ENCODE measurements at regions not wholly inside any gene's neighbourhood (a gene's known extent, or its start where the extent isn't known, plus 50 kb on each side); places are given as distances from the start of the nearest gene placed in this dataset.

DNA sequence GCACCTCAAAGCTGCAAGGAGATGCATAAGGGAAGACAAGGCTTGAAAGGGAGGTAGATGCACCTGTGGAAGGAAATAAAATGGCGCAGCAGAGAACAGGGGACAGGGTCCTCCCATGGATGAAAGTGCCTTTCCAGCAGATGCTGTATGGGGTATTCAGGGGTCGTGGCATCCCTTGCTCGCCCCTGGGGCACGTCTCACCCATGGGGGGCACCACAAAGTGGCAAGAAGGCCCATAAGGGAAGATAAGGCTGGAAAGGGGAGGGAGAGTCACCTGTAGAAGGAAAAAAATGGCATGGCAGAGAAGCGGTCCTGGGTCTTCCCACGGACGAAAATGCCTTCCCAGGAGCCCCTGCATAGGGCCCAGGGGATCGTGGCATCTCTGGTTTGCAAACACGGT is 265.1 kb downstream of the ALG10 start:
- intact Hi-C loops (cut with DNase I, micrococcal nuclease), result no loop called here
- Mint-ChIP-seq H3K4me3 (no peak overlapping the region), H3K36me3 (ENCODE audit: low read depth) (peaks cover 3% of the 10 kb centered on the region), H3K4me1 (no peaks in the 10 kb centered on the region), H3K9me3 (ENCODE audit: low read depth) (peaks cover 21% of the 10 kb centered on the region), H3K27ac (no peak overlapping the region), H3K27me3 (no peaks in the 10 kb centered on the region)
- ATAC-seq, result no peak
- ChIA-PET CTCF (no interaction called here), POLR2A (no interaction called here)
- DNase-seq, result no peak

DNA sequence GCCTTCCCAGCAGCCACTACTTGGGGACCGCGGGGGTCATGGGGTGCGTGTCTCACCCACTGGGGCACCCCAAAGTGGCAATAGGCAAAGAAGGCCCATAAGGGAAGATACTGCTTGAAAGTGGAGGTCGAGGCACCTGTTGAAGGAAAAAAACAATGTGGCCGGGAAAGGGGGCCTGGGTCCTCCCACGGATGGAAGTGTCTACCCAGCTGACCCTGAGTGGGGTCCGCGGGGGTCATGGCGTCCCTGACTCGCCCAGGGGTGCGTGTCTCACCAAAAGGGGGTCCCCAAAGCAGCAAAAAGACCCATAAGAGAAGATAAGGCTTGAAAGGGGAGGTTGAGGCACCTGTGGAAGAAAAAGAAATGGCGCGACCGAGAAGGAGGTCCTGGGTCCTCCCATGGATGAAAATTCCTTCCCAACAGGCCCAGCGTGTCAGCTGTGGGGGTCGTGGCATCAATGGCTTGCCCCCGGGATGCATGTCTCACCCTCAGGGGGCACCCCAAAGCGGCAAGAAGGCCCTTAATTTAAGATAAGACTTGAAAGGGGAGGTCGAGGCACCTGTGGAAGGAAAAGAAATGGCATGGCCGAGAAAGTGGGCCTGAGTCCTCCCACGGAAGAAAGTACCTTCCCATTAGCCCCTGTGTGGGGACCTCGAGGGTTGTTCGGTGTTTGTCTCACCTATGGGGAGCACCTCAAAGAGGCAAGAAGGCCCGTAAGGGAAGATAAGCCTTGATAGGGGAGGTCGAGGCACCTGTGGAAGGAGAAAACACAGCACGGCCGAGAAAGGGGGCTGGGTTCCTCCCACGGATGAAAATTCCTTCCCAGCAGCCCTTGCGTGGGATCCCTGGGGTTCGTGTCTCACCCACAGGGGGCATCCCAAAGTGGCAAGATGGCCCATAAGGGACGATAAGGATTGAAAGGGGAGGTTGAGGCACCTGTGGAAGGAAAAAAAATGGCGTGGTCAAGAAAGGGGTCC is 266.0 kb downstream of the ALG10 start:
- Mint-ChIP-seq H3K27ac (no peak overlapping the region), H3K4me1 (no peaks in the 10 kb centered on the region), H3K27me3 (no peaks in the 10 kb centered on the region), H3K9me3 (ENCODE audit: low read depth) (peaks cover 26% of the 10 kb centered on the region), H3K36me3 (ENCODE audit: low read depth) (peaks cover 3% of the 10 kb centered on the region), H3K4me3 (no peak overlapping the region)
- intact Hi-C loops (cut with DNase I, micrococcal nuclease), result no loop called here
- ATAC-seq (no peak), DNase-seq (no peak)
- CTCF ChIA-PET, result no interaction called here
- POLR2A ChIA-PET, result no interaction called here

DNA sequence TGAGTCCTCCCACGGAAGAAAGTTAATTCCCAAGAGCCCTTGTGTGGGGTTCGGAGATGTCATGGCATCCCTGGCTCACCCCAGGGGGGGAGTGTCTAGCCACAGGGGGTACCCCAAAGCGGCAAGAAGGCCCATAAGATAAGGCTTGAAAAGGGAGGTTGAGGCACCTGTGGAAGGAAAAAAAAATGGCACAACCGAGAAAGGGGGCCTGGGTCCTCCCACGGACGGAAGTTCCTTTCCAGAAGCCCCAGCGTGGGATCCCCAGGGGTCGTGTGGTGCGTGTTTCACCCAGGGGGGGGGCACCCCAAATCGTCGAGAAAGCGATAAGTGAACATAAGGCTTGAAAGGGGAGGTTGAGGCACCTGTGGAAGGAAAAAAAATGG is 266.7 kb downstream of the ALG10 start:
- Mint-ChIP-seq H3K9me3 (ENCODE audit: low read depth) (peaks cover 26% of the 10 kb centered on the region), H3K4me3 (no peak overlapping the region), H3K27ac (no peak overlapping the region), H3K36me3 (ENCODE audit: low read depth) (peaks cover 3% of the 10 kb centered on the region), H3K27me3 (no peaks in the 10 kb centered on the region), H3K4me1 (no peaks in the 10 kb centered on the region)
- no peak for DNase-seq
- ATAC-seq, result no peak
- ChIA-PET CTCF (no interaction called here), POLR2A (no interaction called here)
- intact Hi-C loops (cut with DNase I, micrococcal nuclease), result no loop called here

DNA sequence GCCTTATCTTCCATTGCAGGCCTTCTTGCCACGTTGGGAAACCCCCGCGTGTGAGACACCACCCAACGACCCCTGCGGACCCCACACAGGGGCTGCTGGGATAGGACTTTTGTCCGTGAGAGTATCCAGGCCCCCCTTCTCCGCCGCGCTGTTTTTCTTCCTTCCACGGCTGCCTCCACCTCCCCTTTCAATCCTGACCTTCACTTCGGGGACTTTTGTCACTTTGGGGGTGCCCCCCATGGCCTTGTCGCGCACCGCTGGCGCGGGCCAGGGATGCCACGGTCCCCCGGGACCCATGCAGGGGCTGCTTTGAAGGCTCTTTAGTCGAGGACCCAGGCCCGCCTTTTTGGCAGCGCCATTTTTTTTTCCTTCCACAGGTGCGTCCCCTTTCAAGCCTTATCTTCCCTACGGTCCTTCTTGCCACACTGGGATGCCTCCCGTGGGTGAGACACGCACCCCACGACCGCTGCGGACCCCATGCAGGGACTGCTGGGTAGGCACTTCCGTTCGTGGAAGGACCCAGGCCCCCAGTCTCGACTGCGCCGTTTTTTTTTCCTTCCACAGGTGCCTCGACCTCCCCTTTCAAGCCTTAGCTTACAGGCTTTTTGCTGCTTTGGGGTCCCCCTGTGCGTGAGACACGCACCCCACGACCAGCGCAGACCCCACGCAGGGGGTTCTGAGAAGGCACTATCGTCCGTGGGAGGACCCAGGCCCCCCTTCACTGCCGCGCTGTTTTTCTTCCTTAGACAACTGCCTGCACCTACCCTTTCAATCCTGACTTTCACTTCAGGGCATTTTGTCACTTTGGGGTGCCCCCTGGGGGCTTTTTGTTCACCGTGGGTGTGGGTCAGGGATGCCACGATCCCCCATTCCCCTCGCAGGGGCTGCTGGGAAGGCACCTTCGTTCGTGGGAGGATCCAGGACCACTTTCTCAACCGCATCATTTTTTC is 267.4 kb downstream of the ALG10 start:
- DNase-seq, result no peak
- H3K9me3 Mint-ChIP-seq (ENCODE audit: low read depth), result peaks cover 24% of the 10 kb centered on the region
- intact Hi-C loops (cut with DNase I, micrococcal nuclease), result no loop called here
- no peak overlapping the region for H3K27ac Mint-ChIP-seq
- no peak for ATAC-seq
- CTCF ChIA-PET, result no interaction called here
- no peaks in the 10 kb centered on the region for H3K36me3 Mint-ChIP-seq (ENCODE audit: low read depth)
- no peaks in the 10 kb centered on the region for H3K4me1 Mint-ChIP-seq
- POLR2A ChIA-PET, result no interaction called here
- H3K4me3 Mint-ChIP-seq, result no peak overlapping the region
- H3K27me3 Mint-ChIP-seq, result no peaks in the 10 kb centered on the region

DNA sequence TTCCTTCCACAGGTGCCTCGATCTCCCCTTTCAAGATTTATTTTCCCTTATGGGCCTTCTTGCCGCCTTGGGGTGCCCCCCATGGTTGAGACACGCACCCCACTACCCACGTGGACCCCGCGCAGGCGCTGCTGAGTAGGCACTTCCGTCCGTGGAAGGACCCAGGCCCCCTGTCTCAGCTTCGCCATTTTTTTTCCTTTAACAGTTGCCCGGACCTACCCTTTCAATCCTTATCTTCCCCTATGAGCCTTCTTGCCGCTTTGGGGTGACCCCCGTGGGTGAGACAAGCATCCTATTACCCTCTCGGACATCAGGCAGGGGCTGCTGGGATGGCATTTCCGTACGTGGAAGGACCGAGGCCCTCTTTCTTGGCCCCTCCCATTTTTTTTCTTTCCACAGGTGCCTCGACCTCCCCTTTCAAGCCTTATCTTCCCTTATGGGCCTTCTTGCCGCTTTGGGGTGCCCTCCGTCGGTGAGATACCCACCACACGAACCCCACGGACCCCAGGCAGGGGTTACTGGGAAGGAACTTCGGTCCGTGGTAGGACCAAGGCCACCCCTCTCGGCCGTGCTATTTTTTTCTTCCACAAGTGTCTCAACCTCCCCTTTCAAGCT is 268.2 kb downstream of the ALG10 start:
- H3K27me3 Mint-ChIP-seq, result no peaks in the 10 kb centered on the region
- ChIA-PET POLR2A (no interaction called here), CTCF (no interaction called here)
- H3K36me3 Mint-ChIP-seq (ENCODE audit: low read depth), result no peaks in the 10 kb centered on the region
- DNase-seq, result no peak
- H3K4me3 Mint-ChIP-seq, result no peak overlapping the region
- H3K27ac Mint-ChIP-seq, result no peak overlapping the region
- H3K4me1 Mint-ChIP-seq, result no peaks in the 10 kb centered on the region
- peaks cover 24% of the 10 kb centered on the region for H3K9me3 Mint-ChIP-seq (ENCODE audit: low read depth)
- no peak for ATAC-seq
- intact Hi-C loops (cut with DNase I, micrococcal nuclease), result no loop called here

DNA sequence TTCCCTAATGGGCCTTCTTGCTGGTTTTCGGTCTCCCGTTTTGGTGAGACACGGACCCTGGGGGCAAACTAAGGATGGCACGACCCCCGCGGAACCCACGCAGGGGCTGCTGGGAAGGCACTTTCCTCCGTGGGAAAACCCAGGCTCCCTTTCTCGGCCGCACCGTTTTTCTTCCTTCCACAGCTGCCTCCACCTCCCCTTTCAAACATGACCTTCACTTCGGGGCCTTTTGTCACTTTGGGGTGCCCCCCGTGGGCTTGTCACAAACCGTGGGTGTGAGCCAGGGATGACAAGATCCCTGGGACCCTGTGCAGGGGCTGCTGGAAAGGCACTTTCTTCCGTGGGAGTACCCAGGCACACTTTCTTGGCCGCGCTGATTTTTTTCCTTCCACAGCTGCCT is 268.7 kb downstream of the ALG10 start:
- POLR2A ChIA-PET, result no interaction called here
- Mint-ChIP-seq H3K27me3 (no peaks in the 10 kb centered on the region), H3K4me1 (no peaks in the 10 kb centered on the region), H3K9me3 (ENCODE audit: low read depth) (peaks cover 20% of the 10 kb centered on the region), H3K4me3 (no peak overlapping the region), H3K27ac (no peak overlapping the region), H3K36me3 (ENCODE audit: low read depth) (no peaks in the 10 kb centered on the region)
- intact Hi-C loops (cut with DNase I, micrococcal nuclease), result no loop called here
- no peak for ATAC-seq
- no peak for DNase-seq
- CTCF ChIA-PET, result no interaction called here

DNA sequence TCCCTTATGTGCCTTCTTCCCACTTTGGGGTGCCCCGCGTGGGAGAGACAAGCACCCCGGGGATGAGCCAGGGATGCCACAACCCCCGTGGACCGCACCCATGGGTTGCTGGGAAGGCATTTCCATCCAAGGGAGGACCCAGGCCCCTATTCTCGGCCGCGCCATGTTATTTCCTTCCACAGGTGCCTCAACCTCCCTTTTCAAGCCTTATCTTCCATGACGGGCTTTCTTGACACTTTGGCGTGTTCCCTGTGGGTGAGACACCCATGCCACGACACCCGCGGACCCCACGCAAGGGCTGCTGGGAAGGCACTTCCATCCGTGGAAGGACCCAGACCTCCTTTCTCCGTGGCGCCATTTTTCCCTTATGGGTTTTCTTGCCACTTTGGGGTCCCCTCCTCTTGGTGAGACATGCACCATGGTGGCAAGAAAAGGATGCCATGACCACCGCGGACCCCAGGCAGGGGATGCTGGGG is 269.2 kb downstream of the ALG10 start:
- ChIA-PET POLR2A (no interaction called here), CTCF (no interaction called here)
- no peaks in the 10 kb centered on the region for H3K4me1 Mint-ChIP-seq
- no peaks in the 10 kb centered on the region for H3K36me3 Mint-ChIP-seq (ENCODE audit: low read depth)
- intact Hi-C loops (cut with DNase I, micrococcal nuclease), result no loop called here
- H3K9me3 Mint-ChIP-seq (ENCODE audit: low read depth), result peaks cover 18% of the 10 kb centered on the region
- no peak overlapping the region for H3K27ac Mint-ChIP-seq
- DNase-seq (no peak), ATAC-seq (no peak)
- H3K27me3 Mint-ChIP-seq, result no peaks in the 10 kb centered on the region
- H3K4me3 Mint-ChIP-seq, result no peak overlapping the region

DNA sequence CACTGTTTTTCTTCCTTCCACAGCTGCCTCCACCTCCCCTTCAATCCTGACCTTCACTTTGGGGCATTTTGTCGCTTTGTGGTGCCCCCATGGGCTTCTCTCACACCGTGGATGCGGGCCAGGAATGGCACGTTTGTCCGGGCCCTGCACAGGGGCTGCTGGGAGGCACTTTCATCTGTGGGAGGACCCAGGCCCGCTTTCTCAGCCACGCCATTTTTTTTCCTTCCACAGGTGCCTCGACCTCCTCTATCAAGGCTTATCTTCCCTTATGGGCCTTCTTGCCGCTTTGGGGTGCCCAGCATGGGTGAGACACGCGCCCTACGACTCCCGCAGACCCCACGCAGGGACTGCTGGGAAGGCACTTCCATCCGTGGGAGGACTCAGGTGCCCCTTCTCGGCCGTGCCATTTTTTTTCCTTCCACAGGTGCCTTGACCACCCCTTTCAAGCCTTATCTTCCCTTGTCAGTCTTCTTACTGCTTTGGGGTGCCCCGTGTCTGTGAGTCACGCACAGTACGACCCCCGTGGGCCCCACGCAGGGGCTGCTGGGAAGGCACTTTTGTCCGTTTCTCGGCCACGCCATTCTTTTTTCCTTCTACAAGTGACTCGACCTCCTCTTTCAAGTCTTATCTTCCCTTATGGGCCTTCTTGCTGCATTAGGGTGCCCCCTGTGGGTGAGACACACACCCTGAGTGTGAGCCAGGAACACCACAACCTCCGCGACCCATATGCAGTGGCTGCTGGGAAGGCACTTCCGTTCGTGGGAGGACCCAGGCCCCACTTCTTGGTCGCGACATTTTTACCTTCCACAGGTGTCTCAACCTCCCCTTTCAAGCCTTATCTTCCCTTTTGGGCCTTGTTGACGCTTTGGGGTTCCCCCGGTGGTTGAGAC is 270.7 kb downstream of the ALG10 start:
- intact Hi-C loops (cut with DNase I, micrococcal nuclease), result no loop called here
- no peaks in the 10 kb centered on the region for H3K27me3 Mint-ChIP-seq
- H3K4me3 Mint-ChIP-seq, result no peak overlapping the region
- DNase-seq, result peak; percentile 9
- ATAC-seq, result no peak
- H3K36me3 Mint-ChIP-seq (ENCODE audit: low read depth), result no peaks in the 10 kb centered on the region
- no peaks in the 10 kb centered on the region for H3K4me1 Mint-ChIP-seq
- H3K9me3 Mint-ChIP-seq (ENCODE audit: low read depth), result peaks cover 15% of the 10 kb centered on the region
- ChIA-PET CTCF (no interaction called here), POLR2A (no interaction called here)
- H3K27ac Mint-ChIP-seq, result no peak overlapping the region

DNA sequence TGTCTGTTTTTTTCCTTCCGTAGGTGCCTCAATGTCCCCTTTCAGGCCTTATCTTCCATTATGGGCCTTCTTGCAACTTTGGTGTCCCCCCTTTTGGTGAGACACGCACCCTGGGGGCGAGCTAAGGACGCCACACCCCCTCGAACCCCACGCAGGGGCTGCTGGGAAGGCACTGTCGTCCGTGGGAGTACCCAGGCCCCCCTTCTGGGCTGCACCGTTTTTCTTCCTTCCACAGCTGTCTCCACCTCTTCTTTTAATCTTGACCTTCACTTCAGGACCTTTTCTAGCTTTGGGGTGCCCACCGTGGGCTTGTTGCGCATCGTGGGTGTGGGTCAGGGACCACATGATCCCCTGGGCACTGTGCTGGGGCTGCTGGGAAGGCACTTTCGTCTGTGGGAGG is 271.8 kb downstream of the ALG10 start:
- POLR2A ChIA-PET, result no interaction called here
- intact Hi-C loops (cut with DNase I, micrococcal nuclease), result no loop called here
- H3K27ac Mint-ChIP-seq, result no peak overlapping the region
- no peak overlapping the region for H3K4me3 Mint-ChIP-seq
- H3K27me3 Mint-ChIP-seq, result no peaks in the 10 kb centered on the region
- H3K4me1 Mint-ChIP-seq, result no peaks in the 10 kb centered on the region
- CTCF ChIA-PET, result no interaction called here
- ATAC-seq, result no peak
- no peak for DNase-seq
- no peaks in the 10 kb centered on the region for H3K36me3 Mint-ChIP-seq (ENCODE audit: low read depth)
- H3K9me3 Mint-ChIP-seq (ENCODE audit: low read depth), result peaks cover 17% of the 10 kb centered on the region

DNA sequence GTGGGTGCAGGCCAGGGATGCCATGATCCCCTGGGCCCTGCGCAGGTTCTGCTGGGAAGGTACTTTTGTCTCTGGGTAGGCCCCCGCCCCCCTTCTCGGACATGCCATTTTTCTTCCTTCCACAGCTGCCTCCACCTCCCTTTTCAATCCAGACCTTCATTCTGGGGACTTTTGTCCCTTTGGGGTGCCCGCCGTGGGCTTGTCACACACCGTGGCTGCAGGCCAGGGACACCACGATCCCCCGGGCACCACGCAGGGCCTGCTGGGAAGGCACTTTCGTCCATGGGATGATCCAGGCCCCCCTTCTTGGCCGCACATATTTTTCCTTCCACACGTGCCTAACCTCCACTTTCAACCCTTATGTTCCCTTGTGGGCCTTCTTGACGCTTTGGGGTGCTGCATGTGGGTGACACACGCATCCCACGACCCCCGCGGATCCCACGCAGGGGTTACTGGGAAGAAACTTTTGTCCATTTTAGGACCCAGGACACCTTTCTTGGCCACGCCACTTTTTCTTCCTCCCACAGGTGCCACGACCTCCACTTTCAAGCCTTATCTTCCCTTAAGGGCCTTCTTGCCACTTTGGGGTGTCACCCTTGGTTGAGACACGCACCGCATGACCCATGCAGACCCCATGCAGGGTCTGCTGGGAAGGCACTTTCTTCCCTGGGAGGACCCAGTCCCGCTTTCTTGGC is 272.5 kb downstream of the ALG10 start:
- intact Hi-C loops (cut with DNase I, micrococcal nuclease), result no loop called here
- no peak for DNase-seq
- Mint-ChIP-seq H3K4me1 (no peaks in the 10 kb centered on the region), H3K27ac (no peak overlapping the region), H3K4me3 (no peak overlapping the region), H3K36me3 (ENCODE audit: low read depth) (no peaks in the 10 kb centered on the region), H3K9me3 (ENCODE audit: low read depth) (peaks cover 17% of the 10 kb centered on the region), H3K27me3 (no peaks in the 10 kb centered on the region)
- ChIA-PET POLR2A (no interaction called here), CTCF (no interaction called here)
- no peak for ATAC-seq
